Activated B cell treated with CpG ODN at 0.5 μM for 24 hours (primary cell): ENCODE measurements at regions not wholly inside any gene's neighbourhood (a gene's known extent, or its start where the extent isn't known, plus 50 kb on each side); places are given as distances from the start of the nearest gene placed in this dataset.

ENCODE experiments used
- ATAC-seq: fragments of 200-7000 bp; cut with Tn5 transposase; one replicate; pipeline ENCODE4 v1.10.0; 2021; ENCODE audit warnings: low read depth, mild to moderate bottlenecking, moderate library complexity
- CTCF ChIA-PET: fragments of 350-600 bp; sonication (Branson Sonifier 250); formaldehyde crosslinking; loops from one replicate; lab custom pipeline; 2021; ENCODE audit warnings: antibody characterized with exemption; lab: Charles Lee
- POLR2A ChIA-PET: fragments of 350-600 bp; sonication (Branson Sonifier 250); formaldehyde crosslinking; loops from one replicate; lab custom pipeline; 2021; ENCODE audit warnings: antibody characterized with exemption; lab: Charles Lee
- DNase-seq: peaks from one replicate; pipeline ENCODE4 v3.0.0; 2022
- H3K27ac Mint-ChIP-seq: one replicate; pipeline ENCODE4 v1.8.0; 2020; ENCODE audit warnings: mixed read lengths
- H3K27me3 Mint-ChIP-seq: one replicate; pipeline ENCODE4 v1.8.0; 2021; ENCODE audit warnings: mixed read lengths
- H3K36me3 Mint-ChIP-seq: one replicate; pipeline ENCODE4 v1.8.0; 2021; ENCODE audit warnings: low read depth, mixed read lengths
- H3K4me1 Mint-ChIP-seq: one replicate; pipeline ENCODE4 v1.8.0; 2021; ENCODE audit warnings: mixed read lengths
- H3K4me3 Mint-ChIP-seq: one replicate; pipeline ENCODE4 v1.8.0; 2020; ENCODE audit warnings: mild to moderate bottlenecking, mixed read lengths
- H3K9me3 Mint-ChIP-seq: one replicate; pipeline ENCODE4 v1.8.0; 2020; ENCODE audit warnings: mixed read lengths
- intact Hi-C: fragments of 100-400 bp; cut with micrococcal nuclease; formaldehyde crosslinking; loops from one replicate; pipeline ENCODE4 v1.15.1; 2024
- TF ChIP-seq, protein P1 (sequence below): fragments of 200-600 bp; IDR thresholded peaks from one replicate; pipeline ENCODE4 v1.8.0; 2022; ENCODE audit warnings: antibody characterized with exemption, mild to moderate bottlenecking

DNA sequence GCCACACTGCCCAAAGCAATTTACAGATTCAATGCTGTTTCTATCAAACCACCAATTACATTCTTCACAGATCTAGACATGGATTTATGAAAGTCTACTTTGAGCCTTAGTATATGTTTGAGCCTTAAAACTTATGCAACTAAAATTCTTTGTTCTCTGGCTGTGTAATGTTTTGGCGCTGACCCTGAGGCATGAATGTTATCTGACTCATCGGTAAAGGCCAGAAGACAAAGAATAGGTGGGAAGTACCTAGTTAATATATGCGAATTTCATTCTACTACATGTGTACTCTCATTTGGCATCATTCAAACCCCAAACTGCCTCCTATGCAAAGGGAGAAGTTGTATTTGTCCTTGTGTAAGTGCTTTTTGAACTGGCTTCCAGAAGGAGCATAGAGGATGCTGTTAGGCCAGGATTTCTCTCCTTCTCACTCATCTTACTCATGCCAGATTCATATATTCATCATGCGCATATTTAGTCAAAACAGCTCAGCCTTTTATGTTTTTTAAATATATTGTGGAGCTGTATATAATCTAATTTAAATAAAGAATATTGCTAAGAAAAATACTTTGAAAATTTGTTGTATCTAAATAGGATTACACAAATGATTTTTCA is 204.2 kb downstream of the NFKBIZ start:
- peaks cover 8% of the 10 kb centered on the region for H3K36me3 Mint-ChIP-seq
- DNase-seq (no peak), ATAC-seq (peak; percentile 52)
- ChIA-PET CTCF (interaction anchor here (0.8 kb wide), 1 partner anchor 35 kb away, joined by 4 read pairs; no protein-coding TSS in a partner anchor), POLR2A (interaction anchor here (0.6 to 1.2 kb wide), 3 partner anchors 169 to 204 kb away, joined by 3 read pairs; partner anchors contain the start of gene NFKBIZ)
- H3K9me3 Mint-ChIP-seq, result peaks cover 18% of the 10 kb centered on the region
- H3K4me3 Mint-ChIP-seq, result no peak overlapping the region
- peak overlapping the region; percentile 35 for H3K27ac Mint-ChIP-seq
- TF ChIP-seq, protein P1, sequence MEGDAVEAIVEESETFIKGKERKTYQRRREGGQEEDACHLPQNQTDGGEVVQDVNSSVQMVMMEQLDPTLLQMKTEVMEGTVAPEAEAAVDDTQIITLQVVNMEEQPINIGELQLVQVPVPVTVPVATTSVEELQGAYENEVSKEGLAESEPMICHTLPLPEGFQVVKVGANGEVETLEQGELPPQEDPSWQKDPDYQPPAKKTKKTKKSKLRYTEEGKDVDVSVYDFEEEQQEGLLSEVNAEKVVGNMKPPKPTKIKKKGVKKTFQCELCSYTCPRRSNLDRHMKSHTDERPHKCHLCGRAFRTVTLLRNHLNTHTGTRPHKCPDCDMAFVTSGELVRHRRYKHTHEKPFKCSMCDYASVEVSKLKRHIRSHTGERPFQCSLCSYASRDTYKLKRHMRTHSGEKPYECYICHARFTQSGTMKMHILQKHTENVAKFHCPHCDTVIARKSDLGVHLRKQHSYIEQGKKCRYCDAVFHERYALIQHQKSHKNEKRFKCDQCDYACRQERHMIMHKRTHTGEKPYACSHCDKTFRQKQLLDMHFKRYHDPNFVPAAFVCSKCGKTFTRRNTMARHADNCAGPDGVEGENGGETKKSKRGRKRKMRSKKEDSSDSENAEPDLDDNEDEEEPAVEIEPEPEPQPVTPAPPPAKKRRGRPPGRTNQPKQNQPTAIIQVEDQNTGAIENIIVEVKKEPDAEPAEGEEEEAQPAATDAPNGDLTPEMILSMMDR, result no peak
- H3K27me3 Mint-ChIP-seq, result no peaks in the 10 kb centered on the region
- intact Hi-C loops, result no loop called here
- H3K4me1 Mint-ChIP-seq, result peaks cover 42% of the 10 kb centered on the region

DNA sequence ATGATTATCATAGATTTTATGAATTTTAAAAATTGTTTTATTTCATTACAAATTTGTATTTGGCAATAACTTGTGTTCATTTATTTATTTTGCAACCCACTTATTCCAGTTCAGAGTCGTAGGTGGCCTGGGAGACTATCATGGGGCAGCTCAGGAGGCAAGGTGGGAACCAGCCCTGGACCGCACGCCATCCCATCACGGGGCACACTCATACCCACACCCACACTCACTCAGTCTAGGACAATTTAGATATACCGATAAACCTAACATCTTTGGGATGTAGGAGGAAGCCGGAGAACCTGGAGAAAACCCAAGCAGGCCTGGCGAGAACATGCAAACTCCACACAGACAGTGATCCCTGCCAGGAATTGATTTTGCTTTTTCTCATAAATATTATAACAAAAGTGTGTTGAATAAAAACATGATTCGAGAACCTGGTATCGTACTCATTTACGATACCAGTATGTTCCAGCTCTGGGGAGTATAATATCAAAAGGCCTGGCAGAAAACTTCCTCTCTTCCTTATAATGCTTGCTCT is 205.3 kb downstream of the NFKBIZ start:
- DNase-seq (no peak), ATAC-seq (no peak)
- no peaks in the 10 kb centered on the region for H3K27me3 Mint-ChIP-seq
- H3K4me1 Mint-ChIP-seq, result peaks cover 54% of the 10 kb centered on the region
- peaks cover 5% of the 10 kb centered on the region for H3K36me3 Mint-ChIP-seq
- H3K9me3 Mint-ChIP-seq, result peaks cover 9% of the 10 kb centered on the region
- no peak overlapping the region for H3K27ac Mint-ChIP-seq
- POLR2A ChIA-PET, result interaction anchor here (1.2 kb wide), 1 partner anchor 205 kb away, joined by 3 read pairs; the partner anchor contains the start of gene NFKBIZ
- H3K4me3 Mint-ChIP-seq, result no peak overlapping the region
- CTCF ChIA-PET, result no interaction called here
- intact Hi-C loops, result loop anchor here (5.0 kb wide), 1 partner anchor 332 kb away; the partner anchor contains the start of gene CEP97
- TF ChIP-seq, protein P1, result no peak

DNA sequence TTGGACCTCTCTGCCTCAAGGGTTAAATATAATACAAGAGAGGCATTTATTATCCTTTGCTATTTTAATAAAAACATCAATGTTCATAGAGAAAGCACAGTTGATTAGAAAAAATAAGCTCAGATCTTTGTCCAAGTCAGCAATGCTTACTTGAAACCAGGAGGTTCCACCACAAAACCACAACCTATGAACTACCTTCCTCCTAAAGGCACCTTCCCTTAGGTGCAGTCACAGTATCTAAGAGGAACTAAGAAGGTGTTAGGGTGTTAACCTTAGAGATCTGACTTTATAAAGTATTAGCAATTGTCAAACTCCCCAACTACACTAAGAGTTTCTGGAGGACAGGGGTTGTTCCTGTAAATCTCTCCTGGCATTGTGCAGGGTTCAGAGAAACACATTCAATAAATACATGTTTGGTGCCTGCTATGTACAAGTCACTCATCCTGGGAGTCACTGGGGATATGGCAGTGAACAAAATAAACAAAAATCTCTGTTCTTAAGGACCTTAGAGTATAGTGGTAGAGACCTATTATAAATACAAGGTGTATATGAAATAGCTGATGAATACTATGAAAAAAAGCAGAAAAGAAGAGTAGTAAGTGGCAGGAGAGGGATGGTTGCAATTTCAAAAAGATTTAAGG is 208.6 kb downstream of the NFKBIZ start:
- CTCF ChIA-PET, result interaction anchor here (1.0 to 1.4 kb wide), 3 partner anchors 62 to 248 kb away, joined by 3 to 4 read pairs (median 3); no protein-coding TSS in a partner anchor
- no peaks in the 10 kb centered on the region for H3K36me3 Mint-ChIP-seq
- intact Hi-C loops, result loop anchor here (2.0 to 5.0 kb wide), 6 partner anchors 21 to 336 kb away; partner anchors contain the start of gene CEP97
- H3K27me3 Mint-ChIP-seq, result no peaks in the 10 kb centered on the region
- peak overlapping the region; percentile 97 for H3K27ac Mint-ChIP-seq
- H3K9me3 Mint-ChIP-seq, result no peaks in the 10 kb centered on the region
- TF ChIP-seq, protein P1, result no peak
- no peak for DNase-seq
- peak; percentile 75 for ATAC-seq
- peak overlapping the region; percentile 42 for H3K4me3 Mint-ChIP-seq
- H3K4me1 Mint-ChIP-seq, result peaks cover 61% of the 10 kb centered on the region
- POLR2A ChIA-PET, result interaction anchor here (0.6 to 2.4 kb wide), 16 partner anchors 18 to 230 kb away, joined by 3 to 12 read pairs (median 4); partner anchors contain the start of gene NFKBIZ

DNA sequence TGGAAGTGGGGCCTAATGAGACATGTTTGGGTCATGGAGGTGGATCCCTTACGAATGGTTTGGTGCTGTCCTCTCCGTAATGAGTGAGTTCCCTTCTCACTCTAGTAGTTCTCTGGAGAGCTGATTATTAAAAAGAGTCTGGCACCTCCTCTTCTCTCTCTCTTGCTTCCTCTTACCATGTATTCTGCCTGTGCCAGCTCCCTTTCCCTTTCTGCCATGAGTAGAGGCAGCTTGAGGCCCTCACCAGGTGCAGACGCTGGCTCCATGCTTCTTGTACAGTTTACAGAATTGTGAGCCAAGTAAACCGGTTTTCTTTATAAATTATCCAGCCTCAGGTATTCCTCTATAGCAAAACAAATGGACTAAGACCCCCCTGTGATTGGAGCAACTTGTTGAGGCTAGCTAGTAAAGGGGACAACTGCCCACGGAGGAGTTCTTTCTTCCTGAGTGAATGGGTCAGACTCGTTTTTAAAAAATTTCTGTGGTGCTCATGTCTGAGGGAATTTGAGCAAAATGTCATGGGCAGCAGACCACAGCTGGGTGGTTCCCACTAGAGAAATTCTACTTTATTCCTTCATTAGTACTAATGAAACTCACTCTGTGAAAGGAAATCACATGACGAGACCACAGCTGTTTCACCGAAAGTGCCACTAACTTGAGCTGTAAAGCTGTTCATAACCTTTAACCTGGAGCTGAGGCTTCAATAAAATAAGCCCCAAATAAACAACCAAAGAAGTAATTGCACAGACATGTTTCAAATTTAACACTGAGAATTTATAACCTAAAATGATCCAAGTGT is 210.0 kb downstream of the NFKBIZ start:
- Mint-ChIP-seq H3K9me3 (no peaks in the 10 kb centered on the region), H3K4me1 (peaks cover 54% of the 10 kb centered on the region), H3K36me3 (no peaks in the 10 kb centered on the region), H3K27me3 (no peaks in the 10 kb centered on the region), H3K4me3 (peak overlapping the region; percentile 73), H3K27ac (peak overlapping the region; percentile 97)
- ATAC-seq (peak; percentile 64), DNase-seq (no peak)
- POLR2A ChIA-PET, result interaction anchor here (0.7 to 3.0 kb wide), 26 partner anchors 12 to 252 kb away, joined by 3 to 38 read pairs (median 4); partner anchors contain the start of gene NFKBIZ
- CTCF ChIA-PET, result interaction anchor here (0.8 to 2.0 kb wide), 8 partner anchors 12 to 245 kb away, joined by 3 to 7 read pairs (median 4); partner anchors contain the start of gene NFKBIZ
- TF ChIP-seq, protein P1, result no peak
- intact Hi-C loops, result loop anchor here (1.0 to 5.0 kb wide), 12 partner anchors 10 to 337 kb away; partner anchors contain the start of gene CEP97
